ENCODE measurements at regions not wholly inside any gene's neighbourhood (a gene's known extent, or its start where the extent isn't known, plus 50 kb on each side); places are given as distances from the start of the nearest gene placed in this dataset.

- TF ChIP-seq PRDM2 (tag by site-specific recombination; IDR thresholded peaks at IDR 0.05; ENCODE audit: borderline replicate concordance) (no peak), ZNF239 (tag by site-specific recombination; IDR thresholded peaks at IDR 0.05) (no peak), ZNF132 (tag by site-specific recombination; IDR thresholded peaks at IDR 0.05; ENCODE audit: borderline replicate concordance) (no peak), ZNF311 (tag by site-specific recombination; IDR thresholded peaks at IDR 0.05; ENCODE audit: borderline replicate concordance) (no peak)
Measured at GRCh38 chr14:57025456-57025855, 215.2 kb upstream of the OTX2 start (continued).

GRCh38 chr14:57022608-57023007 is 212.3 kb upstream of the OTX2 start:
- POLR2A ChIA-PET = no interaction called here
- TF ChIP-seq ZIC2 (tag by site-specific recombination; IDR thresholded peaks at IDR 0.05) (no peak), ZNF473 (tag by site-specific recombination; IDR thresholded peaks at IDR 0.05) (no peak), ZSCAN5A (tag by site-specific recombination; IDR thresholded peaks at IDR 0.05) (no peak), ZNF266 (tag by site-specific recombination; IDR thresholded peaks at IDR 0.05; ENCODE audit: low read depth) (no peak), ZNF768 (tag by site-specific recombination; IDR thresholded peaks at IDR 0.05) (no peak), PRDM10 (tag by site-specific recombination; IDR thresholded peaks at IDR 0.05) (no peak), HIC1 (tag by site-specific recombination; IDR thresholded peaks at IDR 0.05) (no peak), YY2 (tag by site-specific recombination; IDR thresholded peaks at IDR 0.05) (no peak), EGR2 (tag by site-specific recombination; IDR thresholded peaks at IDR 0.05; ENCODE audit: low read depth) (no peak), SCRT2 (tag by site-specific recombination; IDR thresholded peaks at IDR 0.05) (no peak), ZNF792 (tag by site-specific recombination; IDR thresholded peaks at IDR 0.05) (no peak), GFI1B (tag by site-specific recombination; IDR thresholded peaks at IDR 0.05) (no peak), TRIM28 (IDR thresholded peaks at IDR 0.05; ENCODE audit: borderline replicate concordance, low read length) (no peak), ZNF146 (tag by site-specific recombination; IDR thresholded peaks at IDR 0.05) (no peak), ZNF701 (tag by site-specific recombination; IDR thresholded peaks at IDR 0.05) (no peak)
- CTCF ChIA-PET = no interaction called here

More at GRCh38 chr14:57022608-57023007, 212.3 kb upstream of the OTX2 start:
- no peaks in the 10 kb centered on the region for H3K36me3 ChIP-seq (ENCODE audit: control insufficient read depth in 2 of 2, insufficient read depth in 1 of 2, low read length in 2 of 2)
- no peak overlapping the region for H3K4me3 ChIP-seq (ENCODE audit: low read depth, low read length)
- H3K4me1 ChIP-seq (ENCODE audit: control insufficient read depth, insufficient read depth, low read length) = no peaks in the 10 kb centered on the region
- H3K27ac ChIP-seq (ENCODE audit: extremely low read depth, low read depth, low read length) = no peak overlapping the region
- H3K9me3 ChIP-seq (ENCODE audit: control insufficient read depth, insufficient read depth, low read depth, low read length) = no peaks in the 10 kb centered on the region
